GM19240 (cell line): ENCODE measurements at regions not wholly inside any gene's neighbourhood (a gene's known extent, or its start where the extent isn't known, plus 50 kb on each side); places are given as distances from the start of the nearest gene placed in this dataset.
"Not testable (repeated sequence)": the region's sequence is repeated elsewhere in the genome, so short reads cannot be mapped to it uniquely, and the experiment has no call there.

ENCODE experiments used
- DNase-seq: peaks from one replicate; pipeline ENCODE4 v3.0.0; 2011; ENCODE audit warnings: low spot score; ENCODE audit not compliant: insufficient read length

DNA sequence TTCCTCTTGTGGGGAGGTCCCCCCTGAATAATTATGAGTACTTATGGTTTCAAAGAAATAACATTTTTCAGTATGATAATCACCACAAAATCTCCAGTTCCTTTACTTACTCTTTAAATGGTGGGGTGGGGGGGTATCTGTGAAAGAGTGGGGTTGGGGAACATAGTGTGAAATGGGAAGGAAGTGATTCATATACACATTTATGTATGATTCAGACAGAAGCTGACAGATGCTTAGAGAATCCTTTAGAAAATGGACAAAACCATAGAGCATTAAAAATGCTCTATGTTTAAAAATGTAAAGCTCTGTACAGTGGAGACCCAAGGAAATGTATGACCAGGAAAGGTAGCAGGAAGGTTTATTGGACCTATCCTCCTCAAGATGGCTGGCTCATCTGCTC lies 267.5 kb upstream of the GRIA1 start:
- DNase-seq, result no peak

- DNase-seq, result no peak
These were observed 267.1 kb upstream of the GRIA1 start for GRCh38 chr5:153223376-153223775.

DNA sequence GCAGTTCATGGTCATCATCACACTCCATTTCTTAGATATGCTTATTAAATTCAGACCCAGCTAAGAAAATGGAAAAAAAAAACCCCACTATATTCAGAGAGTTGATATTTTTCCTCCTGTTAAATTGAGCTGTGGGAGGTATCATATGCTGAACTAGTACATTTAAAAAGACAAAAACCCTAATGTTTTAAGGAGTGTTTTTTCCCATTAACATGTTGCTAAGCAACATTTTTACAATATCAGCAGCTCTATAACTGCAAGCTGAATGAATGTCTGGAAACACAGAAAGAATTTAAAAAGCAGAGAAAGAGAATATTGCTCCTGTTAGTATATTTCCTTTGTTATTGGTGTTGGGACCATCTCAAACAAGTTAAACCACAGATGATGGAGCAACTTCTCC lies 265.8 kb upstream of the GRIA1 start:
- no peak for DNase-seq

DNA sequence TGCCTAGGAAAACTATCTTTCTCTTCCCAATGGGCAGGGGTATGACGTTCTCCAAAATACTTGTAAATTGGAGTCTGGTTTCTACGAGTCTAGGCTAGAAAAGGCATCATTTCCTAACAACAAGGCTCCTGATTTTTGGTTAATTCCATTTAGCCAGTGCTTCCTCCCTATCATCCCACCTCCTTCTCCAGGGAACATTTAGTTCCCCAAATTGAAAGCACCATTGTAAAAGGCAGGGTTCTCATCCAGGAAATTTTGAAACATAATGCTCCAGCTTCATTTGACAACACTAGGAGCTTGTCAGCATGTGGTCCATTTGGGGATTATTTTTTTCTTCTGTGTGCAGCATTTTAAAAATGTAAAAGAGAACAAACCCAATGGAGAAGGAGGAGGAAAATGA lies 256.5 kb upstream of the GRIA1 start:
- DNase-seq, result no peak

DNA sequence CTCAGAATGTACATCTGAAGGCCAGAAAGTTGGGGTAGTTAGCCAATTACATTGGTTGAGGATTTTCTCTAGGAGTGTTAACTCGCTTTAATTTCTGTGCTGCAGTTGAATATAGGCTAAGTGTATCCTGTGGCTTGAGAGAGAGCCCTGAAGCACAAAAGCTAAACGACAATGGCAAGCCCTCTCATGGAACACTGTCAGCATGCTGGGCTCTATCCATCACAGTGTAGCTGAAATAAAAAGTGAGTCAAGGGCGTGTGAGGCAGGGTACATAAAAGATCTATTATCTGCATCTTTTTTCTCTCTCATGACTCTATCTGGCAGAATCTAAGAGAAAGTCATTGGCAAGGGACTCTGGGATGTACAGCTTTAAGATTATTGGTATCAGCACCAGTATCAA lies 254.2 kb upstream of the GRIA1 start:
- DNase-seq, result no peak

- peak; percentile 3 for DNase-seq
These were observed 252.7 kb upstream of the GRIA1 start for GRCh38 chr5:153237671-153238332.

GRCh38 chr5:153257381-153257780 lies 233.1 kb upstream of the GRIA1 start:
- no peak for DNase-seq

DNA sequence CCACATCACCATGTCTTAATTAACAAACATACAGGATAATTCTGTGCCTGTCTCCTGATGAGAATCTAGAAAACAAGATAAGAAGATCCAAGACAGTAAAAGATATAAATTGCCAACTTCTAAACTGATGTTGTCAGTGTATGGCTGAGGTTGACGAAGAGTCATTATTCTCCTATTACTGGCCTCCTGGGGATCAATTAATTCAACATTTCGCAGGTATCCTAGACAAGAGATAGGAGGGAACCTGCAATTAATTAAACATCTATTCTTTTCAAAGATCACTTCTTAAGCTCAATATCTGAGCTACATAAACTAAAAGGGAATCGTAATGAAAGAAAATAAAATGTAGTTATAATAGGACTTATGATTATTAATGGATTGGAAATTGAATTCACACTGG lies 232.0 kb upstream of the GRIA1 start:
- DNase-seq, result no peak

- DNase-seq, result no peak
These were observed 223.0 kb upstream of the GRIA1 start for GRCh38 chr5:153267506-153267905.

GRCh38 chr5:153275695-153276094 lies 214.8 kb upstream of the GRIA1 start:
- DNase-seq, result no peak

DNA sequence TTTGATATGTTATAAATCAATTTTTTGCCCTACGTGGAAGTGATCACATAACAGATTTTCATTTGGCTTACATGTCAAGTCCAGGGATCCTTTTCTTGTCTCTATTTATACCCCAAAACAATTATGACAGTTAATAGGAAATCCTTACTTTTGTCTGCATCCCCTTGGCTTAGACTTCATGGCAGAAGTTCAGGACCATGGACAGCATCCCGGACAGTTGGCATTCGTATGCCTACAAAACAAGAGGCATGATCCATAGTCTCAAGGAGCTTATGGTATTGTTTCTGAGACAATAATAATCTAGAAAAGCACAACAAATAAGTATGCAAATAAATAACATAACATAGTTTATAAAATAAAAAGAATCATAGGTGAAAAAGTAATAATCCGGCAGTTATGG lies 214.3 kb upstream of the GRIA1 start:
- no peak for DNase-seq

- DNase-seq, result not testable (repeated sequence)
These were observed 194.1 kb upstream of the GRIA1 start for GRCh38 chr5:153296251-153296844.

- DNase-seq, result no peak
These were observed 190.6 kb upstream of the GRIA1 start for GRCh38 chr5:153299891-153300290.

- no peak for DNase-seq
These were observed 182.2 kb upstream of the GRIA1 start for GRCh38 chr5:153308282-153308681.

- DNase-seq, result no peak
These were observed 171.9 kb upstream of the GRIA1 start for GRCh38 chr5:153318556-153318955.

DNA sequence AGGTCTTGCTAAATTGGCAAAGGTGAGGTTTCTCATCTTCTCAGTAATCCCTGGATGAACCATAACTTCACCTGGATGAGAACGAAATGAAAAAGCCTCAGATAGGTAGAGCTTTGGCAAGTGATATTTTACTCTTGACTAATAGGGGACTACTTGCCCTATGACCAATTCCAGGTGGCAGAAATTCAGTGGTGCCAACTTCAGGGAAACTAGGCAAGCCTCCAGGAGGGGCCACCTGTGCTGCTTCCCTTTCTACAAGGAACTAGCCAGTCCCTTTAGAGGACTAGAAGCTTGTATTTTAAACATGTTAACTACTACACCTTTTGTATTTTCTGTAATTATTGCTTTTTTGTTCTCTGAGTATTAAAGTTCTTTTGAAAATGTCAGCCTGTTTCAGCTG lies 169.0 kb upstream of the GRIA1 start:
- DNase-seq, result no peak

DNA sequence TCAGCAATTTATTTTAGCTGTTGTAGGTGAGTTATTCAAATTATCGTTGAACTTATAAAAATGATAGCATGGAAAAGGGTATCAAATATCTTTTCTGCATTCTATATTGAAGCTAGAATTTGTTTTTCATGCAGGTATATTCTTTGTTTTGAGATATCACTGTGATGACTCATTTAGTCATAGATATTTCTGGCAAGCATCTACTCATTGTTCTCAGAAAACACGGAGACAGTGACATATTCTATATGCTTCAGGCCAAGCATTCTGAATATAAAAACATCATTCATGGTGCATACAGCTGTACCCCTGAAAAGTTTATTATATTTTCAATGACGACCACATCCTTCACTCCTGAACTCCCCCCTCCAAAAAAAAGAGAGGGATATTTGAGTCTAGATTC lies 150.3 kb upstream of the GRIA1 start:
- no peak for DNase-seq

DNA sequence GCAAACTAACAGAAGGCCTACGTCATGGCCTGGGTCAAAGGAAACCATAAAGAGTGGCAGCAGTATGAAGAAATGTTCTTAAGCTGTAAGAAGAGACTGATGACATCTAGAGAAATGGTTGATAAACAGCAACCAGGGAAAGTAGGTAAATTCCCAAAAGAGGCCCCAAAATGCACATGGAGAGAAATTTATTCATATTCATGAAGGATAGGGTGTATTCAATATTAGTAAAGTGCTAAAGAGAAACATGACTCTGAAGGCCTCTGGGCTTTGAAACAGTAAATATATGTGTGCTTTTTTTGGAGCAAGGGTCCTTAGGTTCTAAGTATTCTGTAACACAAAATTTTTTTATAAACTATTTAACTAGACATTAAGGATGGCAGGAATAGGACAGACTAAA lies 149.7 kb upstream of the GRIA1 start:
- DNase-seq, result no peak

DNA sequence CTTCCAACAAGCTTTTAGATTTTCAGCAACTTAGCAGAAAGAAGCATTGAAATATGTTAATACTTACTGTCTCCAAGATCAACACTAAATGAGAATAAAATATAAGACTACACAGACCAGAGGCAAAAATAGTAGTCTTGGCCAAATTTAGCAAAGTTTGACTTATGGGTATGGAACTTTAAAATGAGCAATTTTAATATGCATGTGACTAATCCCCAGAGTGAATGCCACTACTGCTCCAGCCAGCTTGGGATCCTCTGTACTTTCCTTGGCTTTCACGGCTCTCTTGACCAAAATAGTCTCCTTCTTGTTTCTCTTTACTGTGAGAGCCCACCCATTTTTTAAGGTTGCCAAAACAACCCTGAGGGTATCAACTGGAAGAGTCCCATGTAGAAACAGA lies 148.0 kb upstream of the GRIA1 start:
- no peak for DNase-seq

DNA sequence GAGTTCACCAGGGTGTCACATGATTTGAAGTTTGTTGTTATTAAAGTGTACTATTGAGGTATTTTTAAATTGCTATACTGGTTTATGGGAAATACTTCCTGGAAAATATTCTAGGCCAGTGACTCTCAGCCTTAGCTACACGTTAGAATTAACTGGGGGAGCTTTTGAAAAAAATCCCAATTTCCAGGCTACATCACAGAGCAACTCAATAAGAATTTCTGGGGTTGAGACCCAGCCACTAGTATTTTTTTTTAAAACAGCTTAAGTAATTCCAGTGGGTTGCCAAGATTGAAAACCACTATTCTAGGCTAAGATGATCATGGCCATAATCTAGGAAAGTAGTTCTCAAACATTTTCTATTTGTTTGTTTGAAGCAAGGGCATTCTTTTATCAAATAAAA lies 142.9 kb upstream of the GRIA1 start:
- no peak for DNase-seq

- no peak for DNase-seq
These were observed 140.1 kb upstream of the GRIA1 start for GRCh38 chr5:153350175-153350883.

GRCh38 chr5:153352685-153353219 lies 137.7 kb upstream of the GRIA1 start:
- DNase-seq, result no peak
